A549 (cell line): ENCODE measurements at regions not wholly inside any gene's neighbourhood (a gene's known extent, or its start where the extent isn't known, plus 50 kb on each side); places are given as distances from the start of the nearest gene placed in this dataset.
A peak's percentile ranks its signal among the peaks of the same experiment; 100 is the strongest.

ENCODE experiments used
- ATAC-seq, 2 experiments: fragments of 200-7000 bp in 1 of 2; fragments of >200 bp in 1 of 2; cut with Nextera tagmentation in 1 of 2; cut with Tn5 transposase in 1 of 2; 3 replicates each; pipeline versions ENCODE4 v1.8.0 to v1.9.1; 2018 to 2020; ENCODE audit warnings: mild to moderate bottlenecking in 1 of 2, moderate library complexity in 1 of 2
- CTCF ChIA-PET: fragments of 300-600 bp; sonication (Branson Sonifier 250); formaldehyde crosslinking; extraction: SDS; loops from one replicate; lab custom pipeline; 2021; ENCODE audit warnings: antibody characterized with exemption, inconsistent platforms; lab: Yijun Ruan, JAX
- POLR2A ChIA-PET: fragments of 350-600 bp; formaldehyde crosslinking; extraction: SDS; loops from one replicate; lab custom pipeline; 2021; ENCODE audit warnings: antibody characterized with exemption, inconsistent platforms; lab: Yijun Ruan, JAX
- DNase-seq, 2 experiments: peaks; one replicate each; pipeline versions ENCODE4 v3.0.0 to v3.0.0-alpha.2; 2011 to 2016; ENCODE audit warnings: low read depth in 1 of 2, low spot score in 1 of 2
- FAIRE-seq: peaks from 2 replicates; lab custom pipeline; 2011; peaks lifted over from hg19 to GRCh38; lab: Jason Lieb, UNC
- H3K27ac ChIP-seq, 2 experiments: fragments of >200 bp; sonication (Bioruptor Twin); formaldehyde crosslinking; 3 replicates each; pipeline ENCODE4 v1.5.1; 2016 to 2017
- H3K4me1 ChIP-seq: fragments of >200 bp; sonication (Bioruptor Twin); formaldehyde crosslinking; 3 replicates; pipeline ENCODE4 v1.6.1; 2016
- H3K4me2 ChIP-seq: fragments of >200 bp; sonication (Bioruptor Twin); formaldehyde crosslinking; 3 replicates; pipeline ENCODE4 v1.6.1; 2016
- H3K4me3 ChIP-seq: fragments of >200 bp; sonication (Bioruptor Twin); formaldehyde crosslinking; 3 replicates; pipeline ENCODE4 v1.5.1; 2016
- H3K9me3 ChIP-seq: fragments of >200 bp; sonication (Bioruptor Twin); formaldehyde crosslinking; 3 replicates; pipeline ENCODE4 v1.6.1; 2016
- BCL3 ChIP-seq: fragments of >200 bp; sonication (Bioruptor Twin); formaldehyde crosslinking; IDR thresholded peaks from 3 replicates; pipeline ENCODE4 v1.6.1; 2016
- BHLHE40 ChIP-seq: IDR thresholded peaks from 2 replicates; pipeline ENCODE4 v1.6.1; 2012; ENCODE audit warnings: low read depth, low read length, inconsistent platforms
- ELK1 ChIP-seq: fragments of 150-350 bp; IDR thresholded peaks from 2 replicates; pipeline ENCODE4 v1.6.1; 2014; ENCODE audit warnings: low read depth, mild to moderate bottlenecking, low read length
- FOXS1 ChIP-seq: fragments of 250-450 bp; sonication (Bioruptor Pico); IDR thresholded peaks from 2 replicates; pipeline ENCODE4 v1.5.0; 2020; ENCODE audit warnings: mild to moderate bottlenecking, moderate library complexity
- HES2 ChIP-seq: fragments of >200 bp; sonication (Bioruptor Twin); formaldehyde crosslinking; IDR thresholded peaks from 2 replicates; pipeline ENCODE4 v1.6.1; 2016
- HEYL ChIP-seq: fragments of 250-450 bp; sonication (Bioruptor Pico); IDR thresholded peaks from 2 replicates; pipeline ENCODE4 v1.8.0; 2021; ENCODE audit warnings: mild to moderate bottlenecking, moderate library complexity
- JUN ChIP-seq, 2 experiments: fragments of >200 bp; sonication (Bioruptor Twin); formaldehyde crosslinking; IDR thresholded peaks; 2 replicates in 1 of 2; 3 replicates in 1 of 2; pipeline ENCODE4 v1.6.1; 2016 to 2017
- JUNB ChIP-seq: fragments of >200 bp; sonication (Bioruptor Twin); formaldehyde crosslinking; IDR thresholded peaks from 2 replicates; pipeline ENCODE4 v1.6.1; 2016
- KDM1A ChIP-seq: fragments of 200-600 bp; sonication (generic); IDR thresholded peaks from 2 replicates; pipeline ENCODE4 v1.6.1; 2016; ENCODE audit warnings: low read depth, mild to moderate bottlenecking
- NFE2L2 ChIP-seq: fragments of 150-350 bp; conservative IDR thresholded peaks from 2 replicates; pipeline ENCODE4 v1.6.1; 2014; ENCODE audit warnings: low read length
- POLR2A ChIP-seq: IDR thresholded peaks from 2 replicates; pipeline ENCODE4 v1.6.1; 2012; ENCODE audit warnings: mild to moderate bottlenecking, low read length
- RFX5 ChIP-seq: fragments of 450-650 bp; IDR thresholded peaks from 2 replicates; pipeline ENCODE4 v1.7.1; 2014; ENCODE audit warnings: antibody characterized with exemption, mild to moderate bottlenecking, moderate library complexity
- SREBF2 ChIP-seq: fragments of 450-650 bp; IDR thresholded peaks from 2 replicates; pipeline ENCODE4 v1.6.1; 2014; ENCODE audit warnings: mild to moderate bottlenecking, moderate library complexity
- WGBS: methylation state at CpG from one replicate; pipeline ENCODE4 v1.1.6; 2017; ENCODE audit errors: missing lambda C conversion rate; 5-methylcytosine and 5-hydroxymethylcytosine counted together

GRCh38 chr22:42321908-42322561 is 51.6 kb upstream of the TCF20 start:
- no peak for TF ChIP-seq SREBF2
- no peak for TF ChIP-seq BHLHE40
- no peak for TF ChIP-seq RFX5
- TF ChIP-seq KDM1A, result no peak
- no peak for TF ChIP-seq HEYL (CRISPR knock-in tag)
- TF ChIP-seq FOXS1 (CRISPR knock-in tag), result no peak
- TF ChIP-seq JUNB, result no peak
- no peak for TF ChIP-seq NFE2L2
- no peak for TF ChIP-seq BCL3
- TF ChIP-seq JUN (IDR thresholded peaks at IDR 0.05), result no peak
- TF ChIP-seq, all 56 proteins: peak for 0
- H3K4me2 ChIP-seq, result no peak overlapping the region
- H3K4me3 ChIP-seq, result no peak overlapping the region
- no peak overlapping the region for H3K27ac ChIP-seq
- no peak for ATAC-seq
- POLR2A ChIA-PET, result no interaction called here
- CTCF ChIA-PET, result interaction anchor here (0.7 kb wide), 1 partner anchor 29 kb away, joined by 3 read pairs; no protein-coding TSS in a partner anchor
- 87% methylated on average over 8 of the region's 11 CpGs for WGBS
- no peaks in the 10 kb centered on the region for H3K9me3 ChIP-seq
- FAIRE-seq, result no peak
- DNase-seq, result no peak
- H3K4me1 ChIP-seq, result peaks cover 26% of the 10 kb centered on the region

- ATAC-seq, result no peak
- no peak for DNase-seq
- Histone ChIP-seq H3K27ac (no peak overlapping the region), H3K9me3 (no peaks in the 10 kb centered on the region), H3K4me3 (no peak overlapping the region), H3K4me1 (peaks cover 30% of the 10 kb centered on the region), H3K4me2 (0 out of 3 replicates have a peak overlapping the region, but pooled peaks have one; percentile 19)
- FAIRE-seq, result no peak
- 71% methylated on average over 13 of the region's 20 CpGs for WGBS
- ChIA-PET POLR2A (no interaction called here), CTCF (interaction anchor here (0.6 to 1.2 kb wide), 3 partner anchors 30 to 151 kb away, joined by 3 read pairs; no protein-coding TSS in a partner anchor)
- TF ChIP-seq HES2 (no peak), POLR2A (no peak), FOXS1 (CRISPR knock-in tag) (no peak), ELK1 (no peak), NFE2L2 (no peak)
Measured at GRCh38 chr22:42320443-42321416, 50.3 kb upstream of the TCF20 start.
